PC-9 (cell line): ENCODE measurements at regions not wholly inside any gene's neighbourhood (a gene's known extent, or its start where the extent isn't known, plus 50 kb on each side); places are given as distances from the start of the nearest gene placed in this dataset.

Experiments
- BruUV-seq: library from RNA; stranded (reverse); fragments of 400-500 nt; replicated peaks from 2 replicates; lab custom pipeline; 2021; lab: Mats Ljungman, UMichigan
- CTCF ChIA-PET: fragments of 300-600 bp; sonication (Branson Sonifier 250); formaldehyde crosslinking; loops from one replicate; lab custom pipeline; 2022; ENCODE audit warnings: antibody characterized with exemption; lab: Charles Lee
- POLR2A ChIA-PET: fragments of 300-600 bp; sonication (Branson Sonifier 250); formaldehyde crosslinking; loops from one replicate; lab custom pipeline; 2022; ENCODE audit warnings: antibody characterized with exemption; ENCODE audit not compliant: unreplicated experiment; lab: Charles Lee
- DNase-seq, 2 experiments: peaks; one replicate each; pipeline versions ENCODE4 v3.0.0 to v3.0.0-alpha.2; 2015 to 2022; ENCODE audit warnings: mixed read lengths in 1 of 2
- H2AFZ ChIP-seq: fragments of 200-600 bp; sonication (generic); 2 replicates; pipeline ENCODE4 v1.8.1; 2017; ENCODE audit warnings: antibody characterized with exemption
- H3F3A ChIP-seq: fragments of 200-600 bp; sonication (generic); 2 replicates; pipeline ENCODE4 v1.8.1; 2017; ENCODE audit warnings: antibody characterized with exemption, mild to moderate bottlenecking, low read depth; ENCODE audit not compliant: insufficient read depth
- H3K27ac ChIP-seq: fragments of 200-600 bp; sonication (generic); 2 replicates; pipeline ENCODE4 v1.6.1; 2016; ENCODE audit warnings: mixed run types
- H3K27me3 ChIP-seq: fragments of 200-600 bp; sonication (generic); 2 replicates; pipeline ENCODE4 v1.6.1; 2016; ENCODE audit warnings: low read depth, mixed run types; ENCODE audit not compliant: insufficient read depth
- H3K36me3 ChIP-seq: fragments of 200-600 bp; sonication (generic); 2 replicates; pipeline ENCODE4 v1.6.1; 2016; ENCODE audit warnings: low read depth, mixed run types
- H3K4me1 ChIP-seq: fragments of 200-600 bp; sonication (generic); replicated peaks from 2 replicates; pipeline ENCODE4 v1.6.1; 2016; ENCODE audit warnings: mixed run types; ENCODE audit not compliant: insufficient read depth
- H3K4me2 ChIP-seq: fragments of 200-600 bp; sonication (generic); 2 replicates; pipeline ENCODE4 v1.6.1; 2017; ENCODE audit warnings: mixed run types
- H3K4me3 ChIP-seq: fragments of 200-600 bp; sonication (generic); 2 replicates; pipeline ENCODE4 v1.6.1; 2016; ENCODE audit warnings: mixed run types
- H3K79me2 ChIP-seq: fragments of 200-600 bp; sonication (generic); 2 replicates; pipeline ENCODE4 v1.6.1; 2017; ENCODE audit warnings: low read depth, mixed run types
- H3K9me2 ChIP-seq: fragments of 200-600 bp; sonication (generic); 2 replicates; pipeline ENCODE4 v1.8.1; 2017; ENCODE audit warnings: mild to moderate bottlenecking; ENCODE audit not compliant: insufficient read depth
- H3K9me3 ChIP-seq: fragments of 200-600 bp; sonication (generic); 2 replicates; pipeline ENCODE4 v1.8.1; 2016; ENCODE audit warnings: low read depth; ENCODE audit not compliant: insufficient read depth
- H4K20me1 ChIP-seq: fragments of 200-600 bp; sonication (generic); 2 replicates; pipeline ENCODE4 v1.8.1; 2017; ENCODE audit not compliant: insufficient read depth
- EZH2 ChIP-seq: fragments of 200-600 bp; sonication (generic); IDR thresholded peaks from 2 replicates; pipeline ENCODE4 v1.8.0; 2017; ENCODE audit warnings: antibody characterized with exemption, low read depth
- intact Hi-C: fragments of 100-400 bp; cut with micrococcal nuclease; formaldehyde crosslinking; loops from one replicate; pipeline ENCODE4 v1.10.0; 2022; ENCODE audit not compliant: unreplicated experiment
- TF ChIP-seq, protein P1 (sequence below): fragments of 200-600 bp; sonication (generic); conservative IDR thresholded peaks from 2 replicates; pipeline ENCODE4 v1.6.1; 2017; ENCODE audit warnings: mixed run types, antibody characterized with exemption, mild to moderate bottlenecking, moderate library complexity

DNA sequence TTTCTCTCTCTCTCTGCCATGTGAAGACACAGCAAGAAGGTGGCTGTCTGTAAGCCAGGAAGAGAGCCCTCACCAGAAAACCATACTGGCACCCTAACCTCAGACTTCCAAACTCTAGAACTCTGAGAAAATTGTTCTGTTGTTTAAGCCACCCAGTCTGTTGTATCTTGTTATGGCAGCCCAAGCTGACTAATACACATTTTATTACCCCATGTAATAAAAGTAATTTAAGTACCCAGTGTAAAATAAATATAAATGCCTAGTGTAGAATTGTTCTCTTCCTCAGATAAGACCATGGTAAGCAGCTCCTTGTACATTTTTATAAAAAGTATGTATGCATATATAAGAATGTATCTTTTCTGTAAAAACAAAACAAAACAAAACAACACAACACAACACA lies 119.7 kb downstream of the DTL start:
- no peak for TF ChIP-seq EZH2
- TF ChIP-seq, protein P1, sequence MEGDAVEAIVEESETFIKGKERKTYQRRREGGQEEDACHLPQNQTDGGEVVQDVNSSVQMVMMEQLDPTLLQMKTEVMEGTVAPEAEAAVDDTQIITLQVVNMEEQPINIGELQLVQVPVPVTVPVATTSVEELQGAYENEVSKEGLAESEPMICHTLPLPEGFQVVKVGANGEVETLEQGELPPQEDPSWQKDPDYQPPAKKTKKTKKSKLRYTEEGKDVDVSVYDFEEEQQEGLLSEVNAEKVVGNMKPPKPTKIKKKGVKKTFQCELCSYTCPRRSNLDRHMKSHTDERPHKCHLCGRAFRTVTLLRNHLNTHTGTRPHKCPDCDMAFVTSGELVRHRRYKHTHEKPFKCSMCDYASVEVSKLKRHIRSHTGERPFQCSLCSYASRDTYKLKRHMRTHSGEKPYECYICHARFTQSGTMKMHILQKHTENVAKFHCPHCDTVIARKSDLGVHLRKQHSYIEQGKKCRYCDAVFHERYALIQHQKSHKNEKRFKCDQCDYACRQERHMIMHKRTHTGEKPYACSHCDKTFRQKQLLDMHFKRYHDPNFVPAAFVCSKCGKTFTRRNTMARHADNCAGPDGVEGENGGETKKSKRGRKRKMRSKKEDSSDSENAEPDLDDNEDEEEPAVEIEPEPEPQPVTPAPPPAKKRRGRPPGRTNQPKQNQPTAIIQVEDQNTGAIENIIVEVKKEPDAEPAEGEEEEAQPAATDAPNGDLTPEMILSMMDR, result no peak
- Histone ChIP-seq H3K27ac (no peak overlapping the region), H3K9me2 (no peaks in the 10 kb centered on the region), H2AFZ (no peak overlapping the region), H3K4me1 (no peaks in the 10 kb centered on the region; the same call in 1 of the 2 replicates), H3K9me3 (no peaks in the 10 kb centered on the region), H3F3A (no peaks in the 10 kb centered on the region), H4K20me1 (no peaks in the 10 kb centered on the region), H3K79me2 (no peaks in the 10 kb centered on the region), H3K36me3 (no peaks in the 10 kb centered on the region), H3K4me2 (no peak overlapping the region), H3K4me3 (no peak overlapping the region), H3K27me3 (no peaks in the 10 kb centered on the region)
- intact Hi-C loops, result no loop called here
- CTCF ChIA-PET, result no interaction called here
- no peak for DNase-seq
- BruUV-seq, result no TSS peak
- POLR2A ChIA-PET, result no interaction called here

DNA sequence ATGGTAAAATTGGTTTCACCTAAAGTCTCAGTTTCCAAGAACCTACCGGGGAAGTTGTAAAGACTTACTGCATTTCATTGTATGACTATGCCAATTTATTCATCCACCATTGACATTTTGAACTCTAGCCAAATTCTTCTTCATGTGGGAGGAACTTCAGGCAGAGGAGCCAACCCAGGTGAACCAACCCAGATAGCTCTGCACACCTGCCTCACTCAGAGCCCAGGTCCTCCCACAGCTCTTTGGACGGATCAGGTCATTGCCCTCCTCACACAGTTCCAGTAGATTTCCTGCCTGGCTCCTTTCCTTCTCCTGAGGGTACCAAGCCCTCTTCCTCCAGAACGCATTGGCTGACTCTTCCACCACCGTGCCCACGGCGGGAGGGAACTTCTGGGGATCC lies 121.7 kb downstream of the DTL start:
- no peak overlapping the region for H2AFZ ChIP-seq
- POLR2A ChIA-PET, result interaction anchor here (0.5 to 0.6 kb wide), 2 partner anchors 32 to 129 kb away, joined by 3 to 10 read pairs; no protein-coding TSS in a partner anchor

DNA sequence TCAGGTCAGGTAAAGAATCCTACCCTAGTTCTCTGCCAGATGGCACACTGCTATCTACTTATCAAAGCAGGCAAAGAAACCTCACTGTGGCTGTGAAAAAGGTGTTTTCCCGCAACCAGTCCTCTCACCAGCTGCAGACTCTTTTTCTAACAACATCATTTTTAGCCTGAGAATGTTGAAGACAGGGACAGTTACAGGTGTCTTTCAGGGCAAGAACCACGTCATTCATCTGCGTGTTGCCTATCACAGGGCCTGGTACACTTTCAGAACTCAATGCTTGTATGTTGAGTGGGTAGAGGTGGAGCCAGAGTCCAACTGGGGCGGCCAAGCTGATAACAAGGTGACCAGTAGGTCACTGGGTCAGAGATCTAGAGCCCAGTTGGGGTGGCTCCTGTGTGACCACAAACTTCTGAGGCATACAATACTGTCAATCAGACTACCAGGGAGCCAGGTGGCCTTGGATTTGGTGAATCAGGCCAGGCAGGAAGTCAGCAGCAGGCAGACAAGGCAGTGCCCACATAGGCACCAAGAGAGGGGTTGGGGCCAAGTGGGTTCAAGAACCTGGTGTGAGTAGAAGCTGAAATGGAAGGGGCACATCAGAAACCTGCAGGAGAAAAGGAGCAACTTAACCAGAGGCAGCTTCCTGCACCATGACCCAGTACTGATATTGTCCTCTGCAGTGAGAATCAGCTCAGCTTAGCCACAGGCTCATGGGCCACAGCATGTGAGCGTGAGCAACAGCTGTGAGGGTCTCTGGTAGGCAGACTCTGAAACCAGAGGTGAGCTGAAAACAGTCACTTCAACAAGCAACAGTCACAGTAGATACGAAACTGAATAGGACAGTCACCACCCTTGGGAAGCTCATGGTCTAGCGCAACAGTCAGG lies 123.6 kb downstream of the DTL start:
- no peaks in the 10 kb centered on the region for H3K27me3 ChIP-seq
- H3K36me3 ChIP-seq, result no peaks in the 10 kb centered on the region
- no TSS peak for BruUV-seq
- H2AFZ ChIP-seq, result no peak overlapping the region
- CTCF ChIA-PET, result interaction anchor here (0.6 kb wide), 1 partner anchor 9 kb away, joined by 3 read pairs; no protein-coding TSS in a partner anchor
- no peak for DNase-seq
- H3K79me2 ChIP-seq, result no peaks in the 10 kb centered on the region
- POLR2A ChIA-PET, result no interaction called here
- H3K27ac ChIP-seq, result no peak overlapping the region
- no peak overlapping the region for H3K4me3 ChIP-seq
- TF ChIP-seq, protein P1, result no peak
- H3K4me1 ChIP-seq, result no peaks in the 10 kb centered on the region; the same call in 1 of the 2 replicates
- H3F3A ChIP-seq, result no peaks in the 10 kb centered on the region
- intact Hi-C loops, result no loop called here
- no peaks in the 10 kb centered on the region for H3K9me2 ChIP-seq
- no peaks in the 10 kb centered on the region for H4K20me1 ChIP-seq
- no peaks in the 10 kb centered on the region for H3K9me3 ChIP-seq
- H3K4me2 ChIP-seq, result no peak overlapping the region

More for the DNA sequence above, 121.7 kb downstream of the DTL start:
- no peaks in the 10 kb centered on the region for H3K27me3 ChIP-seq
- DNase-seq, result no peak
- H3K4me3 ChIP-seq, result no peak overlapping the region
- H3K36me3 ChIP-seq, result no peaks in the 10 kb centered on the region
- BruUV-seq, result no TSS peak
- no peaks in the 10 kb centered on the region; the same call in 1 of the 2 replicates for H3K4me1 ChIP-seq
- CTCF ChIA-PET, result no interaction called here
- no peak overlapping the region for H3K4me2 ChIP-seq
- no peak overlapping the region for H3K27ac ChIP-seq
- no peaks in the 10 kb centered on the region for H3K9me2 ChIP-seq
- no peak for TF ChIP-seq EZH2
- TF ChIP-seq, protein P1, result no peak
- H3K9me3 ChIP-seq, result no peaks in the 10 kb centered on the region
- intact Hi-C loops, result no loop called here
- H3F3A ChIP-seq, result no peaks in the 10 kb centered on the region
- H3K79me2 ChIP-seq, result no peaks in the 10 kb centered on the region
- H4K20me1 ChIP-seq, result no peaks in the 10 kb centered on the region
